LNCAP (cell line): ENCODE measurements at regions not wholly inside any gene's neighbourhood (a gene's known extent, or its start where the extent isn't known, plus 50 kb on each side); places are given as distances from the start of the nearest gene placed in this dataset.

Experiments
- TF ChIP-seq, protein P1 (sequence below): fragments of 450-650 bp; IDR thresholded peaks from 2 replicates; pipeline ENCODE4 v1.5.1; 2017; ENCODE audit warnings: mild to moderate bottlenecking

- TF ChIP-seq, protein P1, sequence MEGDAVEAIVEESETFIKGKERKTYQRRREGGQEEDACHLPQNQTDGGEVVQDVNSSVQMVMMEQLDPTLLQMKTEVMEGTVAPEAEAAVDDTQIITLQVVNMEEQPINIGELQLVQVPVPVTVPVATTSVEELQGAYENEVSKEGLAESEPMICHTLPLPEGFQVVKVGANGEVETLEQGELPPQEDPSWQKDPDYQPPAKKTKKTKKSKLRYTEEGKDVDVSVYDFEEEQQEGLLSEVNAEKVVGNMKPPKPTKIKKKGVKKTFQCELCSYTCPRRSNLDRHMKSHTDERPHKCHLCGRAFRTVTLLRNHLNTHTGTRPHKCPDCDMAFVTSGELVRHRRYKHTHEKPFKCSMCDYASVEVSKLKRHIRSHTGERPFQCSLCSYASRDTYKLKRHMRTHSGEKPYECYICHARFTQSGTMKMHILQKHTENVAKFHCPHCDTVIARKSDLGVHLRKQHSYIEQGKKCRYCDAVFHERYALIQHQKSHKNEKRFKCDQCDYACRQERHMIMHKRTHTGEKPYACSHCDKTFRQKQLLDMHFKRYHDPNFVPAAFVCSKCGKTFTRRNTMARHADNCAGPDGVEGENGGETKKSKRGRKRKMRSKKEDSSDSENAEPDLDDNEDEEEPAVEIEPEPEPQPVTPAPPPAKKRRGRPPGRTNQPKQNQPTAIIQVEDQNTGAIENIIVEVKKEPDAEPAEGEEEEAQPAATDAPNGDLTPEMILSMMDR: no peak
Observed at GRCh38 chr1:224486801-224487583, 52.4 kb upstream of the WDR26 start.

- TF ChIP-seq, protein P1: no peak
Observed at GRCh38 chr1:224488806-224489499, 54.4 kb upstream of the WDR26 start.

DNA sequence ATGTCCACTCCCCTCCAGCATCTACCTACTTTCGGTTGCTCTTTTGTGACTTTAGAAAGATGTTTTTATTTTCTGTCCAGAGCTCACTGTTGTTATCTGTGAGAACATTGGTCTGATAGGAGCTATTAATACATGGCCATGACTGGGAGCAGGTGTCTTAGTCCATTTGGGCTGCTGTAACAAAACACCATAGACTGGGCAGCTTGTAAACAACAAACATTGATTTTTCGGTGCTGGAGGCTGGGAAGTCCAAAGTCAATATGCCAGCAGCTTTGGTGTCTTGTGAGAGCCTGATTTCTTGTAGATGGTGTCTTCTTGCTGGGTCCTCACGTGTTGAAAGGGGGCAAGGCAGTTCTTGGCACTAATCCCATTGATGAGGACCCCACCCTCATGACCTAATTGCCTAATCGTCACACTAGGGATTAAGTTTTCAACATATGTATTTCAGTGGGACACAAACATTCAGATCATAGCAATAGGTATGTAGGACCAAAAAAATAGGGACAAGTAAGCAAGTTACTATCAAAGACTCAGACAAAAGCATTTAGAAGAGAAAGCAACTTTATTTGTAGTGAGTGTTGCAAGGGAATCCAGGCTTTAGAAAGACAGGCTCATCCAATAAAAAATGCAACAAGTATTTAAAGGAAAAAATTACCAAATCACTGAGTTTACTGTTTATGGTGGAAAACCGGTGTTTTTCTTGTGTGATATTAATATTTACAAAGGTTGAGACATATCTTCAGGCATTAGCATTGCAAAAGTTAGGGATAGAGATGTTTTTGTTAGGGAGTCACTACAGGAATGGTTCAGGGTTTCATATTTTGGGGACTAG, 55.2 kb upstream of the WDR26 start:
- TF ChIP-seq, protein P1: no peak

DNA sequence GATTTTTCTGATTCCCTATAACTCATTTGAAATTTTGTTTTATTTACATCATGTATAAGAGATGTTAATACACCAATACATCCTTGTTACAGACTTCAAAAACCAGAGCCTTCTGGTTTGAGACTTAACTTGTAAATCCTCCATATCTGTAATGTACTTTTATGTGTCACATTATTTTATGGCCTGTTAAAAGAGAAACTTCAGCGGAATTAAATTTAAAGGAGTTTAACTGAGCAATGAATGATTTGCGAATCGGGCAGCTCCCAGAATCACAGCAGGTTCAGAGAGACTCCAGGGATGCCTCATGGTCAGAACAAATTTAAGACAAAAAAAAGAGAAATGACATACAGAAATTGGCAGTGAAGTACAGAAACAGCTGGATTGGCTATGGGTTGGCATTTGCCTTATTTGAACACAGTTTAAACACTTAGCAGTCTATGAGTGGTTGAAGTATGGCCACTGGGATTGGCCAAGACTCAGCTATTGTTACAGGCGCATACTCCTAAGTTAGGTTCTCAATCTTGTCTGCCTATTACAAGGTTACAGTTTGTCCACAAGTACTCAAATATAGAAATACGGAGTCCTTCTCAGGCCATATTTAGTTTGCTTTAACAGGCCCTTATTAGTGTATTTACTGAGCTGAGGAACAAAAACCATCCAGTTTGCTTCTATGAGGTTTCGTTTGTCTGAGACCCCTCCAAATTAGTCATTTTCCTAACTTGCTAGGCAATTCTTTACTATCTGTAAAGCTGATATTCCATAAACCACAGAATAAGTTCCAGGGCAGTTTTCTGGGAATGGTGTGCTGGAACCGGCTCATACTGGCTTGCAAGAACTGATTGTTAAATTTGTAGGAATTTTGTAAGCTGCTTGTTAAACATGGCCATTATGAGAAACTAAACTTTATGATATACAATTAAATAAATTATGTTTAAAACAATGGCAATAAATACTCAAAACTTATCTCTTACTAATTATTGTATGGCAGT, 56.2 kb upstream of the WDR26 start:
- TF ChIP-seq, protein P1: no peak

DNA sequence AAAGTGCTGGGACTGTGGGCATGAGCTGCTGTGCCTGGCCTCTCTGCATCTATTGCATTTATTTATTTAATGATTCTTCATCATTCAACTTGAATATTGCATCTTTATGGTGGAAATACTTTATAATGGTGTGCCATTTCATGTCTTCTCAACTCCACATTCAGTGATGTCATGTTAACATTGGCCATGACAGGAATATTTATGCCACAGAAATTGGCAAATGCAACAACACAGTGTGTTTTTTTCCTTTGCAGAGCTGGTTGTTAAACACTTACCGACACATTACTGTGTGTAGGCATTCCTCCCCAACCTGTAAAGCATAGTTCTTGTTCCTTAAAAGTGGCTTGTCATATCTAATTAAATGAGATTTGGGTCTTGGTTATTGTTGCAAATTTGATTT, 57.4 kb upstream of the WDR26 start:
- TF ChIP-seq, protein P1: no peak

DNA sequence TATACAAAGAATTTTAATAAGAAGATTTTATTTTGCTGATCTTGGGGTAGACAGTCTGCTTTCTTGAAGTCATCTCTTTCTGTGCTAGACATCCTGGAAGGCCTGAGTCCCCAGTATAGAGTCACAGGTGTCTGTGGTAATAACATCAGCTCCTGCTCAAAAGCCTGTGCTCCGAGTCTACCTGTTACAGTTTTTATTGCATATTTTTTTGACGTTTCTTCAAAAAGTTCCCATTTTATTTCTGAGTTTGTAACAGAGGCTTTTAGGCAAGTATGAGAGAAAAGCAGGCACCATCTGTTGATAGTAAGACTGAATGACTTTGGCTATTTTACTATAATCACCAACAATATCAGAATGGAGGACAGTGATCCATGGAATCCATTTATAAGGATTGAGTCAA, 58.0 kb upstream of the WDR26 start:
- TF ChIP-seq, protein P1: no peak
